ENCODE measurements at regions not wholly inside any gene's neighbourhood (a gene's known extent, or its start where the extent isn't known, plus 50 kb on each side); places are given as distances from the start of the nearest gene placed in this dataset.

DNA sequence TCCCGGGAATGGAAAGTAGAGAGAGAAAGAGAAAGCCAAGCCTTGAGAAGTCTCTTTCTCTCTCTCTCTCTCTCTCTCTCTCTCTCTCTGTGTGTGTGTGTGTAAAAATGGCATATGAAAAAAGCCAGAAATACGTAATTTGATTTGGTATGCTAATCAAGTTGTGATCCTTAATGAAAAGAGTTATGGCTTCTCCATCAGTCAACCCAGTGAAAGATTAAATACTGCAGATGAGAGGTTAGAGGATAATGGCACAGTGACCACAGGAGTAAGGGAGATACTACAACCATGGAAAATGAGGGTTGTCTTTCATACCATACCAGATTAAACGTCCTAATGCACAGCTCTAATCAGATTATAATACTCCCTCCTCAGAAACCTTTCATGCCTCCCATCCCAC lies 193.5 kb upstream of the SOX2 start:
- TF ChIP-seq, protein P1, sequence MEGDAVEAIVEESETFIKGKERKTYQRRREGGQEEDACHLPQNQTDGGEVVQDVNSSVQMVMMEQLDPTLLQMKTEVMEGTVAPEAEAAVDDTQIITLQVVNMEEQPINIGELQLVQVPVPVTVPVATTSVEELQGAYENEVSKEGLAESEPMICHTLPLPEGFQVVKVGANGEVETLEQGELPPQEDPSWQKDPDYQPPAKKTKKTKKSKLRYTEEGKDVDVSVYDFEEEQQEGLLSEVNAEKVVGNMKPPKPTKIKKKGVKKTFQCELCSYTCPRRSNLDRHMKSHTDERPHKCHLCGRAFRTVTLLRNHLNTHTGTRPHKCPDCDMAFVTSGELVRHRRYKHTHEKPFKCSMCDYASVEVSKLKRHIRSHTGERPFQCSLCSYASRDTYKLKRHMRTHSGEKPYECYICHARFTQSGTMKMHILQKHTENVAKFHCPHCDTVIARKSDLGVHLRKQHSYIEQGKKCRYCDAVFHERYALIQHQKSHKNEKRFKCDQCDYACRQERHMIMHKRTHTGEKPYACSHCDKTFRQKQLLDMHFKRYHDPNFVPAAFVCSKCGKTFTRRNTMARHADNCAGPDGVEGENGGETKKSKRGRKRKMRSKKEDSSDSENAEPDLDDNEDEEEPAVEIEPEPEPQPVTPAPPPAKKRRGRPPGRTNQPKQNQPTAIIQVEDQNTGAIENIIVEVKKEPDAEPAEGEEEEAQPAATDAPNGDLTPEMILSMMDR (IDR thresholded peaks at IDR 0.05) = no peak
- TF ChIP-seq POLR2A (IDR thresholded peaks at IDR 0.05) = no peak

Measured in body of pancreas (tissue), 4 donors.